Gastrocnemius medialis (tissue), 4 donors: ENCODE measurements at regions not wholly inside any gene's neighbourhood (a gene's known extent, or its start where the extent isn't known, plus 50 kb on each side); places are given as distances from the start of the nearest gene placed in this dataset.

Experiments
- ATAC-seq, 2 donors: fragments of 150-250 bp; one replicate each; pipeline ENCODE4 v1.9.1; 2016
- DNase-seq, 2 donors: peaks; one replicate each; pipeline ENCODE4 v3.0.0-alpha.2; 2019
- H3K27ac ChIP-seq, 4 donors: fragments of 200-600 bp; sonication (generic); 1 replicate in 1 of 4; 2 replicates in 3 of 4; pipeline ENCODE4 v1.5.1; 2016 to 2018; ENCODE audit warnings: mild to moderate bottlenecking in 2 of 4, moderate library complexity in 1 of 4
- H3K27me3 ChIP-seq, 3 donors: fragments of 200-600 bp; sonication (generic) in 2 of 3; 1 replicate in 1 of 3; 2 replicates in 2 of 3; pipeline versions ENCODE4 v1.5.1 to v1.6.0; 2016 to 2019; ENCODE audit warnings: mild to moderate bottlenecking in 1 of 3, moderate library complexity in 1 of 3
- H3K36me3 ChIP-seq, 2 donors: fragments of 200-600 bp; sonication (generic) in 1 of 2; one replicate each; pipeline ENCODE4 v1.5.1; 2017 to 2018
- H3K4me1 ChIP-seq, 2 donors: fragments of 200-600 bp; sonication (generic) in 1 of 2; one replicate each; pipeline ENCODE4 v1.5.1; 2016 to 2017; ENCODE audit warnings: mild to moderate bottlenecking in 2 of 2
- H3K4me3 ChIP-seq, 4 donors: fragments of 200-600 bp; sonication (generic) in 3 of 4; 1 replicate in 1 of 4; 2 replicates in 3 of 4; pipeline ENCODE4 v1.5.1; 2016 to 2019; ENCODE audit warnings: mild to moderate bottlenecking in 2 of 4
- H3K9me3 ChIP-seq, 3 donors: fragments of 200-600 bp; sonication (generic) in 2 of 3; 1 replicate in 1 of 3; 2 replicates in 2 of 3; pipeline ENCODE4 v1.5.1; 2016 to 2019
- CTCF ChIP-seq, 5 experiments: fragments of 450-650 bp in 3 of 5; fragments of 200-600 bp in 2 of 5; sonication (generic) in 2 of 5; IDR thresholded peaks in 4 of 5; conservative IDR thresholded peaks in 1 of 5; 1 replicate in 4 of 5; 2 replicates in 1 of 5; pipeline ENCODE4 v1.5.1; 2016 to 2019; ENCODE audit warnings: antibody characterized with exemption in 5 of 5, mild to moderate bottlenecking in 3 of 5, moderate library complexity in 3 of 5
- POLR2A ChIP-seq, 2 donors: fragments of 450-650 bp; IDR thresholded peaks; one replicate each; pipeline ENCODE4 v1.6.1; 2017; ENCODE audit warnings: antibody characterized with exemption in 2 of 2, mild to moderate bottlenecking in 2 of 2, moderate library complexity in 2 of 2
- in situ Hi-C, 4 donors: fragments of 200-750 bp; cut with MboI; loops; one replicate each; pipeline versions ENCODE4 v1.15.0 to v1.8.0; 2017; ENCODE audit warnings: low sequenced_read_pairs in 4 of 4
- intact Hi-C: fragments of 100-400 bp; cut with DNase I; formaldehyde crosslinking; loops from one replicate; pipeline ENCODE4 v1.15.1; 2023; ENCODE audit warnings: low total_unique reads

- Histone ChIP-seq H3K4me1 (peaks cover 12 to 24% of the 10 kb centered on the region in 2 donors), H3K9me3 (peaks cover 0 to 9% (median 0%) of the 10 kb centered on the region in 3 donors), H3K27me3 (no peaks in the 10 kb centered on the region), H3K27ac (no peak overlapping the region), H3K4me3 (no peak overlapping the region), H3K36me3 (no peaks in the 10 kb centered on the region)
- in situ Hi-C loops, result loop anchor here in 1 of 4 donors (10.0 kb wide), 3 partner anchors 64 to 536 kb away; partner anchors contain the start of gene FGGY
- TF ChIP-seq POLR2A (IDR thresholded peaks at IDR 0.05), result no peak
- no peak for TF ChIP-seq CTCF (IDR thresholded peaks at IDR 0.05 in 4 of 5, conservative IDR thresholded peaks at IDR 0.05 in 1 of 5)
- intact Hi-C loops, result no loop called here
- DNase-seq, result no peak
- ATAC-seq, result no peak
Measured at GRCh38 chr1:59158321-59158720, 138.6 kb upstream of the FGGY start.

GRCh38 chr1:59159557-59160203 is 137.2 kb upstream of the FGGY start:
- Histone ChIP-seq H3K27ac (no peak overlapping the region), H3K9me3 (peaks cover 0 to 9% (median 0%) of the 10 kb centered on the region in 3 donors), H3K27me3 (no peaks in the 10 kb centered on the region), H3K36me3 (no peaks in the 10 kb centered on the region), H3K4me3 (no peak overlapping the region), H3K4me1 (peaks cover 15 to 38% of the 10 kb centered on the region in 2 donors)
- no peak for TF ChIP-seq CTCF (IDR thresholded peaks at IDR 0.05 in 4 of 5, conservative IDR thresholded peaks at IDR 0.05 in 1 of 5)
- no peak for TF ChIP-seq POLR2A (IDR thresholded peaks at IDR 0.05)
- in situ Hi-C loops, result loop anchor here in 1 of 4 donors (10.0 kb wide), 3 partner anchors 65 to 535 kb away; partner anchors contain the start of gene FGGY
- intact Hi-C loops, result no loop called here
- peak; percentile 39 to 62 for ATAC-seq
- no peak for DNase-seq

DNA sequence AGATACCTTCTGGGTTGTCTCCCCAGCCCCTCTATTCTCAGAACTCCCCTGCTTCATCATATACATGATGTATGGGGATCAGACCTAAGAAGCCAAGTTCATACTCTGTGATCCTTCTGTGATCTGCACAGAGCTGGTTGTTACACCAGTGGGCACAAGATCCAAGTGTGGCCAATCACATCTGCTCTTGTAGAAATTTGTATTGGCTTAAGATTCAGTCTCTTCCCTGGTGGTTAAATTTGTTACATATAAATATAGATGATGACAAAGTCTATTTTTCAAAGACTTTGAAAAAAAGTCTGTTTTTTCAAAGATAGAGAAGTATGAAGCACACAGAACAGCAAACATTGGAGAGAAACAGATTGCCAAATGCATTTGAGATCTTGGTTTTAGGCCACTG is 135.8 kb upstream of the FGGY start:
- intact Hi-C loops, result no loop called here
- DNase-seq (no peak), ATAC-seq (no peak)
- no peak overlapping the region for H3K27ac ChIP-seq
- H3K4me1 ChIP-seq, result peaks cover 21 to 40% of the 10 kb centered on the region in 2 donors
- H3K36me3 ChIP-seq, result no peaks in the 10 kb centered on the region
- H3K4me3 ChIP-seq, result no peak overlapping the region
- in situ Hi-C loops, result no loop called here
- H3K9me3 ChIP-seq, result peaks cover 0 to 9% (median 0%) of the 10 kb centered on the region in 3 donors
- TF ChIP-seq CTCF (IDR thresholded peaks at IDR 0.05 in 4 of 5, conservative IDR thresholded peaks at IDR 0.05 in 1 of 5) (no peak), POLR2A (IDR thresholded peaks at IDR 0.05) (no peak)
- H3K27me3 ChIP-seq, result no peaks in the 10 kb centered on the region

GRCh38 chr1:59162665-59163064 is 134.2 kb upstream of the FGGY start:
- TF ChIP-seq POLR2A (IDR thresholded peaks at IDR 0.05) (no peak), CTCF (IDR thresholded peaks at IDR 0.05 in 4 of 5, conservative IDR thresholded peaks at IDR 0.05 in 1 of 5) (no peak)
- Histone ChIP-seq H3K4me3 (no peak overlapping the region), H3K4me1 (peaks cover 13 to 28% of the 10 kb centered on the region in 2 donors), H3K9me3 (peaks cover 0 to 9% (median 0%) of the 10 kb centered on the region in 3 donors), H3K27ac (peak overlapping the region in 1 of 4 donors; percentile 19), H3K27me3 (no peaks in the 10 kb centered on the region), H3K36me3 (no peaks in the 10 kb centered on the region)
- no peak for ATAC-seq
- in situ Hi-C loops (no loop called here), intact Hi-C loops (no loop called here)
- no peak for DNase-seq
